ENCODE measurements at regions not wholly inside any gene's neighbourhood (a gene's known extent, or its start where the extent isn't known, plus 50 kb on each side); places are given as distances from the start of the nearest gene placed in this dataset.

DNA sequence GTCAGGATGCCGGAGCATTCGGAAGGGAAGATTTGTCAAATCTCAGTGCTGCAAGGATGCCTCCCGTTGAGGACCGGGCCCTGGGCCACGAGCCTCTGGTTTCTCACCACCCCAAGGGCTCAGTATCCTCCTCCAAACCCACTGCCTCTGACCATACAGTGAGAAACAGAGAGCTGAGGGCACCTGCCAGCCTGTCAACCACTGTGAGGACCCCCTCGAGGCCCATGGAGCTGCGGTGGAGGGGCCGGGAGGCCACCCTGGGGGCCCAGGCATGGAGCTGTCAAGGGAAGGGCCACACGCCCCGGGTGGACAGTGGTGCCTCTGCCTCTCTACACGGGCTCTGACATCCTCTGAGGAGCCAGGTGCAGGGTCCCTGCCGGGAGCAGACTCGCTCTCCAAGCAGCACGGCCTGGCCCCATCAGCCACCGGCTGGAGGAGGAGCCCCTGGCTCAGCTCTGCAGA lies 248.0 kb upstream of the TCERG1L start:
- Histone ChIP-seq H3K9me3 (peaks cover 0 to 9% (median 0%) of the 10 kb centered on the region in 11 donors), H3K27ac (no peak overlapping the region), H3K27me3 (peaks cover 0 to 42% (median 19%) of the 10 kb centered on the region in 7 donors), H3K4me3 (no peak overlapping the region), H3K4me1 (no peaks in the 10 kb centered on the region), H3K36me3 (no peaks in the 10 kb centered on the region)
- no peak for TF ChIP-seq CTCF (IDR thresholded peaks at IDR 0.05)
- DNase-seq = no peak
- 74 to 75% methylated on average over 15 of the region's 15 CpGs for WGBS, 2 donors
- intact Hi-C loops (cut with DNase I) = no loop called here
- ATAC-seq = peak in 1 of 8 donors; percentile 38

DNA sequence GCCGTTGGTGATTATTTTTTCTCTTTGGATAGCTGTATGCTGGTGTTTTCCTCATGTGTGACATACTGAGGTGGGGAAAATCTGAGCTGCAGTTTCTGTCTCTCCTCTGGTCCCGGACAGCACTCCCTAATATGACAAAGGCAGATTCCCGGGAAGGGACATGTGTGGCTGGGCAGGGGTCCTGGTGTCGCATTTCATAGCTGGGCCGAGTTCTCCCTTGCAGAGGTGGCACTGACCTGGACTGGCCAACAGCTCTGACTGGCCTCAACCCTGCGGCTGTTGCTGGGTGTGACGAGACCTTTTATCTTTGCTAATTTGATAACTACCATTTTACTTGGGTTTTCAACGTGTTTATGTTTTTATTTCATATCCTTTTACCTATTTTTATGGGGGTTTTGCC lies 248.6 kb upstream of the TCERG1L start:
- no peak for ATAC-seq
- H3K36me3 ChIP-seq = no peaks in the 10 kb centered on the region
- intact Hi-C loops (cut with DNase I) = no loop called here
- H3K9me3 ChIP-seq = peaks cover 0 to 16% (median 5%) of the 10 kb centered on the region in 11 donors
- H3K4me1 ChIP-seq = no peaks in the 10 kb centered on the region
- peaks cover 0 to 42% (median 19%) of the 10 kb centered on the region in 7 donors for H3K27me3 ChIP-seq
- TF ChIP-seq CTCF (IDR thresholded peaks at IDR 0.05) = no peak
- H3K4me3 ChIP-seq = no peak overlapping the region
- 38 to 40% methylated on average over 8 of the region's 8 CpGs for WGBS, 2 donors
- no peak for DNase-seq
- no peak overlapping the region for H3K27ac ChIP-seq

GRCh38 chr10:131560706-131561355 lies 249.3 kb upstream of the TCERG1L start:
- peaks cover 0 to 43% (median 19%) of the 10 kb centered on the region in 7 donors for H3K27me3 ChIP-seq

GRCh38 chr10:131561897-131562296 lies 250.4 kb upstream of the TCERG1L start:
- Histone ChIP-seq H3K4me3 (no peak overlapping the region), H3K36me3 (no peaks in the 10 kb centered on the region), H3K27me3 (peaks cover 0 to 41% (median 19%) of the 10 kb centered on the region in 7 donors), H3K9me3 (peaks cover 0 to 28% (median 9%) of the 10 kb centered on the region in 11 donors), H3K27ac (no peak overlapping the region), H3K4me1 (no peaks in the 10 kb centered on the region)
- TF ChIP-seq CTCF (IDR thresholded peaks at IDR 0.05) = no peak
- intact Hi-C loops (cut with DNase I) = no loop called here
- no peak for ATAC-seq
- no peak for DNase-seq
- WGBS, 2 donors = 89 to 91% methylated on average over 5 of the region's 5 CpGs

More at GRCh38 chr10:131560706-131561355, 249.3 kb upstream of the TCERG1L start:
- H3K9me3 ChIP-seq = peaks cover 0 to 23% (median 9%) of the 10 kb centered on the region in 11 donors
- intact Hi-C loops (cut with DNase I) = no loop called here
- H3K4me3 ChIP-seq = no peak overlapping the region
- H3K36me3 ChIP-seq = no peaks in the 10 kb centered on the region
- ATAC-seq = no peak
- TF ChIP-seq CTCF (IDR thresholded peaks at IDR 0.05) = no peak
- WGBS, 2 donors = 77% methylated on average over 15 of the region's 15 CpGs
- H3K4me1 ChIP-seq = no peaks in the 10 kb centered on the region
- H3K27ac ChIP-seq = no peak overlapping the region
- DNase-seq = no peak

Data from heart right ventricle (tissue), 16 donors.